Panc1 (cell line): ENCODE measurements at regions not wholly inside any gene's neighbourhood (a gene's known extent, or its start where the extent isn't known, plus 50 kb on each side); places are given as distances from the start of the nearest gene placed in this dataset.

Experiments
- ATAC-seq: fragments of 200-7000 bp; cut with Tn5 transposase; 2 replicates; pipeline ENCODE4 v1.9.1; 2020; ENCODE audit warnings: mild to moderate bottlenecking, moderate library complexity
- BruUV-seq: library from RNA; stranded (reverse); fragments of 400-500 nt; replicated peaks from 2 replicates; lab custom pipeline; 2021; lab: Mats Ljungman, UMichigan
- CTCF ChIA-PET: fragments of 300-600 bp; sonication (Branson Sonifier 250); formaldehyde crosslinking; loops from one replicate; lab custom pipeline; 2022; ENCODE audit warnings: antibody characterized with exemption; lab: Charles Lee
- POLR2A ChIA-PET: fragments of 300-600 bp; sonication (Branson Sonifier 250); formaldehyde crosslinking; loops from one replicate; lab custom pipeline; 2022; ENCODE audit warnings: antibody characterized with exemption; lab: Charles Lee
- DNase-seq: peaks from one replicate; pipeline ENCODE4 v3.0.0-alpha.2; 2010; ENCODE audit warnings: low read depth, low spot score
- H3K27ac ChIP-seq: 2 replicates; pipeline ENCODE4 v1.5.1; 2011; ENCODE audit warnings: mild to moderate bottlenecking, low read length, inconsistent platforms
- H3K27me3 ChIP-seq: fragments of 200-500 bp; sonication (Bioruptor generic); 2 replicates; pipeline ENCODE4 v1.6.0; 2014; ENCODE audit warnings: low read length, inconsistent platforms; ENCODE audit not compliant: control insufficient read depth, insufficient read depth
- H3K36me3 ChIP-seq: fragments of 200-500 bp; sonication (Bioruptor generic); 2 replicates; pipeline ENCODE4 v1.5.1; 2014; ENCODE audit warnings: inconsistent platforms, mild to moderate bottlenecking, low read length, moderate library complexity; ENCODE audit not compliant: control insufficient read depth, insufficient read depth
- H3K4me1 ChIP-seq: 2 replicates; pipeline ENCODE4 v1.5.1; 2011; ENCODE audit warnings: inconsistent platforms, mild to moderate bottlenecking, low read length, moderate library complexity; ENCODE audit not compliant: control insufficient read depth, insufficient read depth
- H3K4me3 ChIP-seq, 2 experiments: 2 replicates each; pipeline ENCODE4 v1.5.1; 2011 to 2012; ENCODE audit warnings: low read depth in 2 of 2, low read length in 2 of 2, mild to moderate bottlenecking in 2 of 2, inconsistent platforms in 1 of 2, moderate library complexity in 1 of 2
- H3K9me3 ChIP-seq: fragments of 200-500 bp; sonication (Bioruptor generic); 2 replicates; pipeline ENCODE4 v1.5.1; 2014; ENCODE audit warnings: low read depth, mild to moderate bottlenecking, inconsistent platforms, low read length, moderate library complexity; ENCODE audit not compliant: control insufficient read depth, insufficient read depth
- POLR2AphosphoS5 ChIP-seq: IDR thresholded peaks from 2 replicates; pipeline ENCODE4 v1.6.1; 2012; ENCODE audit warnings: mild to moderate bottlenecking, low read depth, low read length, moderate library complexity
- SIN3A ChIP-seq: IDR thresholded peaks from 2 replicates; pipeline ENCODE4 v1.6.1; 2012; ENCODE audit warnings: low read depth, mild to moderate bottlenecking, low read length, moderate library complexity, borderline replicate concordance; ENCODE audit not compliant: insufficient read depth
- TCF7L2 ChIP-seq: IDR thresholded peaks from 2 replicates; pipeline ENCODE4 v1.6.1; 2011; ENCODE audit warnings: mild to moderate bottlenecking, low read depth, low read length, inconsistent platforms
- in situ Hi-C: cut with HindIII; loops from 2 replicates; pipeline ENCODE4 v1.10.0; 2016; ENCODE audit warnings: low sequenced_read_pairs, low pct_unique_long_range_greater_than_20kb
- intact Hi-C: fragments of 100-400 bp; cut with micrococcal nuclease; formaldehyde crosslinking; loops from one replicate; pipeline ENCODE4 v1.10.0; 2022; ENCODE audit not compliant: unreplicated experiment
- TF ChIP-seq, protein P1 (sequence below): fragments of 450-650 bp; IDR thresholded peaks from 2 replicates; pipeline ENCODE4 v1.5.1; 2017; ENCODE audit warnings: mild to moderate bottlenecking
- TF ChIP-seq, protein P2 (sequence below), 2 experiments: IDR thresholded peaks; 2 replicates each; pipeline ENCODE4 v1.6.1; 2011 to 2012; ENCODE audit warnings: low read depth in 2 of 2, control low read depth in 1 of 2, low read length in 1 of 2, mild to moderate bottlenecking in 1 of 2, moderate library complexity in 1 of 2; ENCODE audit not compliant: insufficient read depth in 1 of 2

DNA sequence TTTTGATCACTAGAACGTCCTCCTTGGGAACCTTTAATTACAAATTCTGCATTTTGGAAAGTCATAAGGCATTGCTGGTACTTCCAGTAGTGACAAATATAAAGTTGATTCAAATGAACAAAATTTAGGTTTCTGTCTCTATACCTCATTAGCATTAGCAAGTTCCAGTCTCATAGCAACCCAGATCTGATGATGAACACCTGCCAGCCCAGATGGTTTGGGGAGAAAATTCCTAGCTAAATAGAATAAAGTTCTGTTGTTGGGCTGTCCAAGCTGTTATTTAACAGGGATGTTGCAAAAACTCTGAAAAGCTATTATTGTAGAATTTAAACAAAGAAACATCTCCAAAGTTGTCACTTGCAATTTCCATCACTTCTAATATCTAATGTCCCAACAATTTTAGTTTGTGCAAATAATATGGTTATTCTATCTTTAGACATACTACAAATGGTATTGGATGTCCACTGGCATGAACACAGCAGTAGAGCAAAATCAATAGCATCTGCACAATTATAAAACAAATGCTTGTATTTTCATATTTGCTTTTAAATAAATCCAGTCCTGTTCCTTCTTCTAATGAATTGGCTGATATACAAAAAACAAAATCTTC is 299.4 kb downstream of the SLC16A7 start:
- in situ Hi-C loops, result no loop called here
- Histone ChIP-seq H3K27ac (no peak overlapping the region), H3K27me3 (no peaks in the 10 kb centered on the region), H3K9me3 (no peaks in the 10 kb centered on the region), H3K4me3 (no peak overlapping the region), H3K4me1 (no peaks in the 10 kb centered on the region), H3K36me3 (no peaks in the 10 kb centered on the region)
- POLR2A ChIA-PET, result no interaction called here
- ATAC-seq (no peak), DNase-seq (no peak)
- intact Hi-C loops, result no loop called here
- no peak for TF ChIP-seq SIN3A
- TF ChIP-seq, protein P1, sequence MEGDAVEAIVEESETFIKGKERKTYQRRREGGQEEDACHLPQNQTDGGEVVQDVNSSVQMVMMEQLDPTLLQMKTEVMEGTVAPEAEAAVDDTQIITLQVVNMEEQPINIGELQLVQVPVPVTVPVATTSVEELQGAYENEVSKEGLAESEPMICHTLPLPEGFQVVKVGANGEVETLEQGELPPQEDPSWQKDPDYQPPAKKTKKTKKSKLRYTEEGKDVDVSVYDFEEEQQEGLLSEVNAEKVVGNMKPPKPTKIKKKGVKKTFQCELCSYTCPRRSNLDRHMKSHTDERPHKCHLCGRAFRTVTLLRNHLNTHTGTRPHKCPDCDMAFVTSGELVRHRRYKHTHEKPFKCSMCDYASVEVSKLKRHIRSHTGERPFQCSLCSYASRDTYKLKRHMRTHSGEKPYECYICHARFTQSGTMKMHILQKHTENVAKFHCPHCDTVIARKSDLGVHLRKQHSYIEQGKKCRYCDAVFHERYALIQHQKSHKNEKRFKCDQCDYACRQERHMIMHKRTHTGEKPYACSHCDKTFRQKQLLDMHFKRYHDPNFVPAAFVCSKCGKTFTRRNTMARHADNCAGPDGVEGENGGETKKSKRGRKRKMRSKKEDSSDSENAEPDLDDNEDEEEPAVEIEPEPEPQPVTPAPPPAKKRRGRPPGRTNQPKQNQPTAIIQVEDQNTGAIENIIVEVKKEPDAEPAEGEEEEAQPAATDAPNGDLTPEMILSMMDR, result no peak
- TF ChIP-seq, protein P2, sequence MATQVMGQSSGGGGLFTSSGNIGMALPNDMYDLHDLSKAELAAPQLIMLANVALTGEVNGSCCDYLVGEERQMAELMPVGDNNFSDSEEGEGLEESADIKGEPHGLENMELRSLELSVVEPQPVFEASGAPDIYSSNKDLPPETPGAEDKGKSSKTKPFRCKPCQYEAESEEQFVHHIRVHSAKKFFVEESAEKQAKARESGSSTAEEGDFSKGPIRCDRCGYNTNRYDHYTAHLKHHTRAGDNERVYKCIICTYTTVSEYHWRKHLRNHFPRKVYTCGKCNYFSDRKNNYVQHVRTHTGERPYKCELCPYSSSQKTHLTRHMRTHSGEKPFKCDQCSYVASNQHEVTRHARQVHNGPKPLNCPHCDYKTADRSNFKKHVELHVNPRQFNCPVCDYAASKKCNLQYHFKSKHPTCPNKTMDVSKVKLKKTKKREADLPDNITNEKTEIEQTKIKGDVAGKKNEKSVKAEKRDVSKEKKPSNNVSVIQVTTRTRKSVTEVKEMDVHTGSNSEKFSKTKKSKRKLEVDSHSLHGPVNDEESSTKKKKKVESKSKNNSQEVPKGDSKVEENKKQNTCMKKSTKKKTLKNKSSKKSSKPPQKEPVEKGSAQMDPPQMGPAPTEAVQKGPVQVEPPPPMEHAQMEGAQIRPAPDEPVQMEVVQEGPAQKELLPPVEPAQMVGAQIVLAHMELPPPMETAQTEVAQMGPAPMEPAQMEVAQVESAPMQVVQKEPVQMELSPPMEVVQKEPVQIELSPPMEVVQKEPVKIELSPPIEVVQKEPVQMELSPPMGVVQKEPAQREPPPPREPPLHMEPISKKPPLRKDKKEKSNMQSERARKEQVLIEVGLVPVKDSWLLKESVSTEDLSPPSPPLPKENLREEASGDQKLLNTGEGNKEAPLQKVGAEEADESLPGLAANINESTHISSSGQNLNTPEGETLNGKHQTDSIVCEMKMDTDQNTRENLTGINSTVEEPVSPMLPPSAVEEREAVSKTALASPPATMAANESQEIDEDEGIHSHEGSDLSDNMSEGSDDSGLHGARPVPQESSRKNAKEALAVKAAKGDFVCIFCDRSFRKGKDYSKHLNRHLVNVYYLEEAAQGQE (IDR thresholded peaks at IDR 0.05; ENCODE audit: insufficient read depth in 1 of 2, low read depth in 2 of 2, low read length in 1 of 2), result no peak
- no peak for TF ChIP-seq POLR2AphosphoS5
- TF ChIP-seq TCF7L2, result no peak
- CTCF ChIA-PET, result no interaction called here
- BruUV-seq, result no TSS peak

DNA sequence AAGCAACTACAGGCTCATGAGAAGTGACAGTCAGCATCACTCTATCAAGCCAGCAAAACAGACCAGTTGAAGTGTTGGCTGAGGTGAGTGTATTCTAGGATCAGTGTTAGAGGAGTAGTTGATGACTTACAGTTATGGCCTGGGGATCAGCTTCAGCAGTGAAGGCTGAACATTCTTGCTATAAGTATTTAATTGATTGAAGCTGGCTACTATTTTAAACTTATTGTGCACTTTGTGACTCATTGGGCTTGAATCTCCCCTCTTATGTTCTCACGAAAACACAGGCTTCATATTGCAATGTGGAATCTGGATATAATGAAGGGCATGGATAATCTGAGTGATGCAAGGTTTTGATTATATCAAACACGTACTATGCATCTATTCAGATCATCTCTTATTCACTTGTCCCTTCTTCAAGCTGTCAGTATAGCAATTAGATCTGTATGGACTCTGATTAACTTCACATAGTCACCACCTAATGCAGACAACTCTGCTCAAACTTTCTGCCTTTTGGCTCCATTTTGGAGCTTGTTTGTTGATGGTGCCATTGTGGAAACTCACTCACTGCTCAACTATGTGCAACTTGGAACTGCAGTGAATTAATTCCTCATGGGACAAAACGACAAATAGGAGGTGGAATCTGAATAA is 309.2 kb downstream of the SLC16A7 start:
- BruUV-seq, result no TSS peak

More for the DNA sequence above, 309.2 kb downstream of the SLC16A7 start:
- intact Hi-C loops, result no loop called here
- Histone ChIP-seq H3K27ac (no peak overlapping the region), H3K4me3 (no peak overlapping the region), H3K36me3 (no peaks in the 10 kb centered on the region), H3K4me1 (no peaks in the 10 kb centered on the region), H3K9me3 (no peaks in the 10 kb centered on the region), H3K27me3 (no peaks in the 10 kb centered on the region)
- ChIA-PET CTCF (no interaction called here), POLR2A (no interaction called here)
- no peak for ATAC-seq
- in situ Hi-C loops, result no loop called here
- no peak for TF ChIP-seq POLR2AphosphoS5
- TF ChIP-seq SIN3A, result no peak
- TF ChIP-seq, protein P2 (IDR thresholded peaks at IDR 0.05; ENCODE audit: insufficient read depth in 1 of 2, low read depth in 2 of 2, low read length in 1 of 2), result no peak
- no peak for TF ChIP-seq TCF7L2
- TF ChIP-seq, protein P1, result no peak
- DNase-seq, result no peak
